GDM1 (cell line): ENCODE measurements at regions not wholly inside any gene's neighbourhood (a gene's known extent, or its start where the extent isn't known, plus 50 kb on each side); places are given as distances from the start of the nearest gene placed in this dataset.
"Not testable (repeated sequence)": the region's sequence is repeated elsewhere in the genome, so short reads cannot be mapped to it uniquely, and the experiment has no call there.

Experiments used
- DNase-seq: peaks from one replicate; lab custom pipeline; 2025; lab: John Stamatoyannopoulos, UW

DNA sequence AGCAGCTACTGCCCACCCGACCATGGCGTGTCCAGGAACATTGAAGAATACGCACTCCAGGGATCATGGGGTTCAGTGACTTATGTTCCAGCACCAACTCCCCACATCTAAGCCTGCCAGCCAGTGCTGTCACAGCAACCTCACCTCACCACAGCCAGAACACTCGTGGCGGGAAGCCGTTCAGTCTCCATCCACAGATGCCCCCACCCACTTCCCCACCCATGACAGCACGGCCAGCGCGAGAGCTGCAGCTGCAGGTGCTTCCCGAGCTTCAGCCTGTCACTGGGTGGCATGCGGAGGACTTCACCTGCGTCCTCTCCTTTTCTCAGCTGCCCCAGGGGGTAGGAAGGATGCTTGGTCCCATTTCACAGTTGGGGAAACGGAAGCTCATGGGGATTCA lies 50.3 kb downstream of the RBFOX3 start:
- no peak for DNase-seq

- DNase-seq = no peak
Measured at GRCh38 chr17:79559111-79559887, 51.6 kb downstream of the RBFOX3 start.

GRCh38 chr17:79558091-79558900 lies 52.6 kb downstream of the RBFOX3 start:
- DNase-seq = no peak

DNA sequence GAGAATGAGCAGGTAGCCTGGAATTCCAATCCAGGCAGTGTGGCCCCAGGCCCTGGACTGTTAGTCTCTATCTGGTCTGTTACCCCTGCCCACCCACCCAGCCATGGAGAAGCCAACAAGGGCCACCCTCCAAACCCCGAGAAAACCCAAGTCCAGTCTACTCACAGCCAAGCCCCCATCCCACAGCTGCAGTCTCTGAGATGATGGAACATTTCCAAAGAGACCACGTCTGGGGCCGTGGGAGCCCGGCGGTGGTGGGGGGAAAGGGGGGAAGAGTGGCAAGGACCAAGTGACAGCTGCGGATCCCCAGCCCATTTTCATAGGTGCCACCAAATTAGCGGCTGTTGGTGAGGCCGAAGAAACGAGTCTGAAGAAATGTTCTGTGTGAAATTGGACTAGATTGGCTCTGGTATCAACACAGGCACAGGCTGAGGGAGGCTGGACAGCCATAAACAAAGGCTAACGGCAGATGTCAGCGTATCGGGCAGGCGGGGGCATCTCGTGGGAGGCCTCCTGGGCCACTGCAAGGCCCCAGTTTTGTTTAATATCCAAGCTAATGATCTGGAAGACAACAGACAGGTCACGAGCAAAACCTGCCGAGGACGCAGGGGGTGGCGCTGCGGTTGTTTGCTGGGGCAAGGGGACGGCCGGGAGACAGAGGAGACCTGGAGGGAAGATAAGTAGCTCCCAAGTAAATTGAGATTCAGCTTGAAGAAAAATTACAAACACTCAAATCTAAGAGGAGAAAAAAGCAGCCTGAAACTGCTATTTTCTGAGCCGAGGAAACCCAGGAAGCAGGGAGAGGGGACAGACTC lies 53.4 kb downstream of the RBFOX3 start:
- DNase-seq = no peak

- no peak for DNase-seq
Measured at GRCh38 chr17:79556271-79556670, 54.6 kb downstream of the RBFOX3 start.

GRCh38 chr17:79555543-79555942 lies 55.3 kb downstream of the RBFOX3 start:
- DNase-seq = no peak

- not testable (repeated sequence) for DNase-seq
Measured at GRCh38 chr17:79554346-79554745, 56.5 kb downstream of the RBFOX3 start.

DNA sequence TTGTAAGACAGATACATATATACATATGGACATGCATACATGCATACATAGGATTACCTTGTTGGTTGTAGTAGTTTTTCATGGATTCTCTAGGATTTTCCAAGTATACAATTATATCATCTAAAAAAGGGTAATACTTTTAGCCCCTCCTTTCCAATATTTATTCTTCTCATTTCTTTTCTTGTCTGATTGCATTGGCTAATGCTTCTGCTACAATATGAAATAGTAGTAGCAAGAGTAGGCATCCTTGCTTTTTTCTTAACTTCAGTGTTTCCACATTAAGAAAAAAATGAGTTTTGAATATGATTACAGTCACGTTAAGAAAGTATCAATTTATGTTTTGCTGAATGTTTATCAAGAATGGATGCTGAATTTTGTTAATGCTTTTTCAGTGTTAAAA lies 58.0 kb downstream of the RBFOX3 start:
- DNase-seq = no peak

DNA sequence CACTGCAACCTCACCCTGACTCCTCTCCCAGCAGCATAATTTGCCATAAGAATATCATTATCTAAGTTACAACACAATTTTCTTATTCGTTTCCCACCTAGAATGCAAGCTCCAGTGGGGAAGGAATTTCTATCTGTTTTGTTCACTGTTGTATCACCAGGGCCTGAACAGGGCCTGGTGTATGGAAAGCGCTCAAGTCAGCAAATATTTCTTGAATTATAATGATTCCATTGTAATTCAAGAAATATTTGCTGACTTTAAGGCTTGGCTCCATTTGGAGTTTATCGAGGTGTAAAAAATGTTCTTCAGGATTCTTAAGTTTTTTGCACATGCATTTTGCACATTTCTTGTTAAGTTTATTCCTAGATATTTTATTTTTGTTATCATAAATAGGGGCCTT lies 58.4 kb downstream of the RBFOX3 start:
- no peak for DNase-seq

GRCh38 chr17:79549141-79549915 lies 61.5 kb downstream of the RBFOX3 start:
- no peak for DNase-seq

DNA sequence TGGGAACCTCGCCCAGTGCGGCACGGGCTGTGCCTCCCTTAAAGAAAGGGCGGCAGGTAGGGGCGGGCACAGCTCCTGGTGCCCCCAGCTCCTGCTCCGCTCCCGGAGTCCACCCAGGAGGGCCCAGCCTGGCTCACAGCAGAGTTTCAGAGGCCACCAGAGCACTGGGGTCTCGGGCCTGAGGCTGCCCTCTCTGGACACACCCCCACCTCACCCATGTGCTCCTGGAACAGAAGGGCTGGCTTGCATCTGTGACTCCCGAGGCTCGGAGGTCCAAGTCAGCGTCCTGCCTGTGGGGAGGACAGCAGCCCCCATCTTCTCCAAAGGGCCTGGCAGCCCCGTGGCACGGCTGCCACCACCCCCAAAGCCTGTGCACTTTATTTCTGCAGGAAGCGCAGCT lies 62.7 kb downstream of the RBFOX3 start:
- DNase-seq = no peak

DNA sequence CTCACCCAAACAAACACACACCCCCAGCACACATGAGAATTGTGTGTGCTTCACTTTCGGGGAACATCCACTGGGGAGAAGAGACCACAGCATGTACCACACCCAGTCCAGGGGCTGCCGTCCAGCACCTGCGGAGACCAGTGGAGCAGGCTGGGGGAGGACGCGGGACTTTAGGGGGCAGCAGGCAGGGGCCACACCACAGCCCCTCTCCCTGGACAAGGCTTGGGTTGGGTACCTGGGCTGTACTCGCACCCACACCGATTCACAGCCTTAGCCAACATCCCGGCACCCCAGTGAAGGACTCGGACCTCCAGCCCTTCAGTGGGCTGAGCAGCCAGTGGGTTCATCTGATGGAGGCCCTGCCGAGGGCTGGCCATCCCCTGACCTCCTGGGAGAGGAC lies 63.3 kb downstream of the RBFOX3 start:
- no peak for DNase-seq

DNA sequence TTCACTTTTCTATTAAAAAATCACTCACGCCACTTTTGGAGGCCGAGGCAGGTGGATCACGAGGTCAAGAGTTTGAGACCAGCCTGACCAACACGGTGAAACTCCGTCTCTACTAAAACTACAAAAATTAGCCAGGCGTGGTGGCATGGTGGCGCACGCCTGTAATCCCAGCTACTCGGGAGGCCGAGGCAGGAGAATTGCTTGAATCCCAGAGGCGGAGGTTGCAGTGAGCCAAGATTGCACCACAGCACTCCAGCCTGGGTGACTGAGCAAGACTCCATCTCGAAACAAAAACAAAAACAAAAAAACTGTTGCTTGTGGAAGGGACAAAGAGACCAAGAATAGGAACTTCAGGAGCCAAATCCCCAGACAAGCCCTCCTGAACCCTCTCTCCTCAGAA lies 63.7 kb downstream of the RBFOX3 start:
- DNase-seq = not testable (repeated sequence)

- no peak for DNase-seq
Measured at GRCh38 chr17:79546386-79546785, 64.5 kb downstream of the RBFOX3 start.

- DNase-seq = no peak
Measured at GRCh38 chr17:79545251-79546005, 65.4 kb downstream of the RBFOX3 start.

- DNase-seq = no peak
Measured at GRCh38 chr17:79544142-79544914, 66.5 kb downstream of the RBFOX3 start.

GRCh38 chr17:79543531-79543930 lies 67.3 kb downstream of the RBFOX3 start:
- no peak for DNase-seq

DNA sequence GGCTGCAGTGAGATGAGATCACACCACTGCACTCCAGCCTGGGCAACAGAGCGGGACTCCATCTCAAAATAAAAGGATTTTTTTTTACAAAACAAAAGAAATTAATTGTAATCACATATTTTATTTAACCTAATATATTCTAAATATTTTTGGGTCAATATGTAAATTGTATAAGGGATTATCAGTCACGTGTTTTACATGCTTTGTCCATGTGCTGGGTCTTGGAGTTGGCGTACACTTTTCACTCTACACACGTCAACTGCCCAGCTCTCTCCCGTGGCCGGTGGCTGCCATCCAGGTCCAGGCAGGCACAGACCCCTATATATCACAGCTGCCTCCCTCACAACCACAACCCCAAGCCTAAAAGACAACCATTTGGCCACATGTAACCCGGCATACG lies 68.1 kb downstream of the RBFOX3 start:
- no peak for DNase-seq

DNA sequence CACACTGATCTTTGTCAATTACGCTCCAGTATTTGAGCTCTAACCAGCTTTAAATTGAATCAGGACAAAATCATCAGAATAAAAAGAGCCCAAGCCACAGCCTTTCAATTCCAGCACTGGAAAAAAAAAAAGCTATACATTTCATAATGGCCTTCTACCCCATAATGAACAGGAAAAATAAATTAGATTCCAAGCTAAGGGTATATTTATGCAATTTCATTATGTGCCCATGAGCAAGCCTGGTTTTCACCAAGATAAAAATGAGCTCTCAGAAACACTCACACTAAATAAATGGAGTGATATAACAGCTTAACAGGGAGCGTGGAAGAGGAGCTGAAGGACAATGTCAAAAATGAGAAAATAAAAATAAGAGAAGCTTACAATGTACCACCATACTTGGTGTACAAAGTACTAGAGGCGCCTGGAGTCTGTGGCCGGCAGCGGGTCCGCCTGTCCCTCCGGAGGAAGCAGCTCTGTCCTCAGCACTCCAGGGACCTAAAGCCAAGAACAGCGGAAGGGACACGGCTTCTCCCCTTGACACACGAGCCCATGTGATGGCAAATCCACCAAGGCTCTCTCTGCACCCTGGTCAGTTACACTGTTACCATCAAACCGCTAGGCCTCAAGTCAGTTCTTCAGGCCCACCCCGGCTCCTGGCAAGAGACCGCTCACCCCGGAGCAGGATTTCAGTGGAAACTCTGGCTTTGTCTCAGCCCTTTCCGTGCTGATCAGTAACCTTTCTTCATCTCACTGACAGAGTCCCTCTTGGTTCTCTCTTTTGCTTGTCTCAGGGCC lies 69.6 kb downstream of the RBFOX3 start:
- no peak for DNase-seq
